Fibroblast of pulmonary artery (primary cell): ENCODE measurements at regions not wholly inside any gene's neighbourhood (a gene's known extent, or its start where the extent isn't known, plus 50 kb on each side); places are given as distances from the start of the nearest gene placed in this dataset.
A peak's percentile ranks its signal among the peaks of the same experiment; 100 is the strongest.

Source experiments
- DNase-seq: peaks from one replicate; pipeline ENCODE4 v3.0.0-alpha.2; 2010; ENCODE audit warnings: low read depth
- H3K4me3 ChIP-seq: replicated peaks from 2 replicates; pipeline ENCODE4 v1.5.1; 2011; ENCODE audit warnings: low read depth, mild to moderate bottlenecking, control low read depth, low read length, moderate library complexity
- CTCF ChIP-seq: IDR thresholded peaks from 2 replicates; pipeline ENCODE4 v1.5.1; 2011; ENCODE audit warnings: mild to moderate bottlenecking, control low read depth, low read length, inconsistent platforms; ENCODE audit errors: missing control alignments

GRCh38 chr3:145737952-145738351 lies 423.0 kb downstream of the PLOD2 start:
- no peak overlapping the region for H3K4me3 ChIP-seq
- TF ChIP-seq CTCF = no peak
- no peak for DNase-seq

GRCh38 chr3:145739926-145740325 lies 421.1 kb downstream of the PLOD2 start:
- H3K4me3 ChIP-seq = no peak overlapping the region
- no peak for TF ChIP-seq CTCF
- peak; percentile 3 for DNase-seq

- H3K4me3 ChIP-seq = no peak overlapping the region
- DNase-seq = no peak
- TF ChIP-seq CTCF = no peak
Observed at GRCh38 chr3:145750657-145751056, 410.3 kb downstream of the PLOD2 start.

- H3K4me3 ChIP-seq = no peak overlapping the region
- TF ChIP-seq CTCF = no peak
- no peak for DNase-seq
Observed at GRCh38 chr3:145752576-145752975, 408.4 kb downstream of the PLOD2 start.

GRCh38 chr3:145754605-145755289 lies 406.2 kb downstream of the PLOD2 start:
- no peak for TF ChIP-seq CTCF
- no peak overlapping the region for H3K4me3 ChIP-seq
- DNase-seq = no peak

GRCh38 chr3:145760036-145760435 lies 400.9 kb downstream of the PLOD2 start:
- DNase-seq = no peak
- H3K4me3 ChIP-seq = no peak overlapping the region
- TF ChIP-seq CTCF = no peak

GRCh38 chr3:145767909-145768308 lies 393.1 kb downstream of the PLOD2 start:
- peak; percentile 39 for TF ChIP-seq CTCF
- H3K4me3 ChIP-seq = no peak overlapping the region
- DNase-seq = peak; percentile 26
